ENCODE measurements at regions not wholly inside any gene's neighbourhood (a gene's known extent, or its start where the extent isn't known, plus 50 kb on each side); places are given as distances from the start of the nearest gene placed in this dataset.

DNA sequence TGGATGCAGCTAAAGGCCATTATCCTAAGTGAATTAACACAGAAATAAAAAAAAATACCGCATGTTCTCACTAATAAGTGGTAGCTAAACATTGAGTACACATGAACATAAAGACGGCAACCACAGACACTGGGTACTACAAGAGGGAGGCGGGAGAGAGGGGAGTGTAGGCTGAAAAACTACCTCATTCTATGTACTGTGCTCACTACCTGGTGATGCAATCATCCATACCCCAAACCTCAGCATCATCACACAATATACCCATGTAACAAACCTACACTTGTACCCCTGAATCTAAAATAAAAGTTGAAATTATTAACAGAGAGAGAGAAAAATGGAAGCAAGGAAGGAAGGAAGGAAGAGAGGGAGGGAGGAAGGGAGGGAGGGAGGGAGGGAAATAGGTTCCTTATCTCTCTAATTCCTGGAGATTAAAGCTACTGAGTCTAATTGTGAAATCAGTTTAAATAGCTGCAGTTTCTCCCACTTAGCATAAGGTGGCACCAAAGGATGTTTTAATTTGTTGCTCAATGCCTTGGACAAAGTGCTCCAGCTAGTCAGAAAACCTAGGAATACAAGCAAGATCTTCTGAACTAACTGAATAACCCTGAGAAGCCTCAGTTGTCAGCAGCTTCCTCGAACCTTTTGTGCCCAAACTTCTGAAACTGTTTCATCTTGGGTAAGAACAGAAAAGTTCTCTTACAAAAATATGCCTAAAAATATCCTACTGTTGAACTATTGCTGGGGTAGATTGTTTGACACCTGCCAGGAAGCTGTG lies 79.4 kb upstream of the ATP11B start:
- POLR2A ChIA-PET = no interaction called here

DNA sequence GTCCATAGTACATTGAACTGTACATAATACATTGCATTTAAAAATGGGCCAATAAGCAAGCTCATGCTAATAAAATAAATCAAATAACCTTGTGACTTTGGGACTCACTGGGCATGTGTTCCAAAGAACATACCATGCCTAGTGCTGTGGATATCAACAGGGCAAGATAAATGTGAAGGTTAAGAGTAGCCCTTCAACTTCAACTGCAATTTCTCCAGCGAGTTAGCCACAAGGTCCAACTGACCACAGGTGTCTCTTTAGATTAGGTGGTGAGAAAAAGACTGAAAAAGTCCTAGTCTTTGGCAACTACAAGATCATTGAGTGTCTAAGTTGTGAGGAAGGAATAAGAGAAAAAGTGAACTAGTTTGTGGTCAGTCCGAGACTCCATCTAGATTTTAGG lies 78.3 kb upstream of the ATP11B start:
- ChIA-PET CTCF (interaction anchor here (1.3 kb wide), 3 partner anchors 78 to 122 kb away, joined by 7 to 23 read pairs (median 8); partner anchors contain the start of gene ATP11B), POLR2A (no interaction called here)
- no peak for DNase-seq
- no peaks in the 10 kb centered on the region for H3K9me3 Mint-ChIP-seq (ENCODE audit: unreplicated experiment)
- H3K27ac Mint-ChIP-seq (ENCODE audit: unreplicated experiment) = no peak overlapping the region
- Histone ChIP-seq H3K4me3 (ENCODE audit: low read depth, low read length) (no peak overlapping the region), H3K4me1 (peaks cover 38% of the 10 kb centered on the region), H3K36me3 (ENCODE audit: control insufficient read depth, insufficient read depth, low read length) (no peaks in the 10 kb centered on the region), H3K27me3 (replicated peaks; ENCODE audit: control insufficient read depth, insufficient read depth, low read length) (no peaks in the 10 kb centered on the region), H3K9me3 (no peaks in the 10 kb centered on the region)
- no peaks in the 10 kb centered on the region for H3K27me3 Mint-ChIP-seq (ENCODE audit: insufficient read depth, unreplicated experiment)
- TF ChIP-seq, protein P1, sequence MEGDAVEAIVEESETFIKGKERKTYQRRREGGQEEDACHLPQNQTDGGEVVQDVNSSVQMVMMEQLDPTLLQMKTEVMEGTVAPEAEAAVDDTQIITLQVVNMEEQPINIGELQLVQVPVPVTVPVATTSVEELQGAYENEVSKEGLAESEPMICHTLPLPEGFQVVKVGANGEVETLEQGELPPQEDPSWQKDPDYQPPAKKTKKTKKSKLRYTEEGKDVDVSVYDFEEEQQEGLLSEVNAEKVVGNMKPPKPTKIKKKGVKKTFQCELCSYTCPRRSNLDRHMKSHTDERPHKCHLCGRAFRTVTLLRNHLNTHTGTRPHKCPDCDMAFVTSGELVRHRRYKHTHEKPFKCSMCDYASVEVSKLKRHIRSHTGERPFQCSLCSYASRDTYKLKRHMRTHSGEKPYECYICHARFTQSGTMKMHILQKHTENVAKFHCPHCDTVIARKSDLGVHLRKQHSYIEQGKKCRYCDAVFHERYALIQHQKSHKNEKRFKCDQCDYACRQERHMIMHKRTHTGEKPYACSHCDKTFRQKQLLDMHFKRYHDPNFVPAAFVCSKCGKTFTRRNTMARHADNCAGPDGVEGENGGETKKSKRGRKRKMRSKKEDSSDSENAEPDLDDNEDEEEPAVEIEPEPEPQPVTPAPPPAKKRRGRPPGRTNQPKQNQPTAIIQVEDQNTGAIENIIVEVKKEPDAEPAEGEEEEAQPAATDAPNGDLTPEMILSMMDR (IDR thresholded peaks at IDR 0.05; ENCODE audit: insufficient read depth in 1 of 2, low read depth in 1 of 2, low read length in 1 of 2, severe bottlenecking in 1 of 2, unreplicated experiment in 1 of 2) = no peak
- H3K4me1 Mint-ChIP-seq (ENCODE audit: low read depth, unreplicated experiment) = peaks cover 28% of the 10 kb centered on the region
- no TSS peak for BruUV-seq (replicated peaks)
- intact Hi-C loops (cut with micrococcal nuclease; ENCODE audit: unreplicated experiment) = loop anchor here (5.0 to 10.0 kb wide), 2 partner anchors 207 to 670 kb away; no protein-coding TSS in a partner anchor
- no peak overlapping the region for H3K4me3 Mint-ChIP-seq (ENCODE audit: unreplicated experiment)
- H3K36me3 Mint-ChIP-seq (ENCODE audit: insufficient read depth, unreplicated experiment) = no peaks in the 10 kb centered on the region

More for the DNA sequence above, 79.4 kb upstream of the ATP11B start:
- Mint-ChIP-seq H3K27ac (ENCODE audit: unreplicated experiment) (no peak overlapping the region), H3K36me3 (ENCODE audit: insufficient read depth, unreplicated experiment) (no peaks in the 10 kb centered on the region), H3K9me3 (ENCODE audit: unreplicated experiment) (no peaks in the 10 kb centered on the region), H3K4me1 (ENCODE audit: low read depth, unreplicated experiment) (peaks cover 28% of the 10 kb centered on the region), H3K4me3 (ENCODE audit: unreplicated experiment) (no peak overlapping the region), H3K27me3 (ENCODE audit: insufficient read depth, unreplicated experiment) (no peaks in the 10 kb centered on the region)
- Histone ChIP-seq H3K9me3 (no peaks in the 10 kb centered on the region), H3K4me3 (ENCODE audit: low read depth, low read length) (no peak overlapping the region), H3K27me3 (replicated peaks; ENCODE audit: control insufficient read depth, insufficient read depth, low read length) (no peaks in the 10 kb centered on the region), H3K36me3 (ENCODE audit: control insufficient read depth, insufficient read depth, low read length) (no peaks in the 10 kb centered on the region), H3K4me1 (peaks cover 38% of the 10 kb centered on the region)
- TF ChIP-seq, protein P1 (IDR thresholded peaks at IDR 0.05; ENCODE audit: insufficient read depth in 1 of 2, low read depth in 1 of 2, low read length in 1 of 2, severe bottlenecking in 1 of 2, unreplicated experiment in 1 of 2) = peak; percentile 63 to 71
- DNase-seq = peak in 1 of 2 experiments; percentile 65
- BruUV-seq (replicated peaks) = no TSS peak
- intact Hi-C loops (cut with micrococcal nuclease; ENCODE audit: unreplicated experiment) = loop anchor here (1.0 to 10.0 kb wide), 4 partner anchors 79 to 671 kb away; partner anchors contain the start of gene ATP11B
- CTCF ChIA-PET = interaction anchor here (0.6 to 1.3 kb wide), 8 partner anchors 9 to 471 kb away, joined by 3 to 23 read pairs (median 6); partner anchors contain the start of gene ATP11B

DNA sequence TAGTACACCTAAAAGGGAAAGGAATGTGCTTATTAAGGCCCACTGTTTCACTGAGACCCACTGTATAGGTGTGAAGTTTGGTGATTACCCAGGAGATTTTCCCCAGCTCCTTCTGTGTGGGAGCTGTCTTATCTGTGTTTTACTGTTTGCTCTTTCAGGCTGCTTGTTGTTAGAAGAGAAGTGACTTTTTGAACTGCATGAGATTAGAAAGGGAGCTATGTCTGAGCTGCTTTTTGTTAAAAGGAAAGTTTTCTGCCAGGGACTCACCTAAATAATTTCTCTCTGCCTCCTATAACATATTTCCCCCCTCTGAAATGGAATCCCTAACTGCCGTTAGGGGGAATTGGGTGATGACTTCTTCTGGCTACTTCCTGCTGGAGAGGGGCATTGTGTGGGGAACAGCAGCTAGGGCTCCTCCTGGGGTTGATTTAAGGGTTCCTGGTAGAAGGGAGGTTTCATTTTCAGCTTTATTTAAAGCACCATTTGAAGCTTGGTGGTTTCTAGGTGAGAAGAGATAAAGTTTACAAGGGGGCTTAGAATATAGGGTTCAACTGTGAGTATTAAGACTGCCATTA lies 77.1 kb upstream of the ATP11B start:
- Histone ChIP-seq H3K27me3 (replicated peaks; ENCODE audit: control insufficient read depth, insufficient read depth, low read length) (no peaks in the 10 kb centered on the region), H3K36me3 (ENCODE audit: control insufficient read depth, insufficient read depth, low read length) (no peaks in the 10 kb centered on the region), H3K4me1 (peaks cover 38% of the 10 kb centered on the region), H3K9me3 (no peaks in the 10 kb centered on the region), H3K4me3 (ENCODE audit: low read depth, low read length) (no peak overlapping the region)
- ChIA-PET CTCF (interaction anchor here (1.4 to 1.9 kb wide), 2 partner anchors 77 to 121 kb away, joined by 8 to 12 read pairs; partner anchors contain the start of gene ATP11B), POLR2A (interaction anchor here (0.5 kb wide), 1 partner anchor 76 kb away, joined by 6 read pairs; no protein-coding TSS in a partner anchor)
- Mint-ChIP-seq H3K27me3 (ENCODE audit: insufficient read depth, unreplicated experiment) (no peaks in the 10 kb centered on the region), H3K4me1 (ENCODE audit: low read depth, unreplicated experiment) (peaks cover 28% of the 10 kb centered on the region), H3K9me3 (ENCODE audit: unreplicated experiment) (no peaks in the 10 kb centered on the region), H3K36me3 (ENCODE audit: insufficient read depth, unreplicated experiment) (no peaks in the 10 kb centered on the region), H3K27ac (ENCODE audit: unreplicated experiment) (peak overlapping the region; percentile 26), H3K4me3 (ENCODE audit: unreplicated experiment) (peak overlapping the region; percentile 46)
- DNase-seq = peak in 1 of 2 experiments; percentile 34
- intact Hi-C loops (cut with micrococcal nuclease; ENCODE audit: unreplicated experiment) = loop anchor here (1.0 to 10.0 kb wide), 4 partner anchors 23 to 669 kb away; no protein-coding TSS in a partner anchor
- TF ChIP-seq, protein P1 (IDR thresholded peaks at IDR 0.05; ENCODE audit: insufficient read depth in 1 of 2, low read depth in 1 of 2, low read length in 1 of 2, severe bottlenecking in 1 of 2, unreplicated experiment in 1 of 2) = no peak
- BruUV-seq (replicated peaks) = no TSS peak
